Retinal pigment epithelial cell (primary cell): ENCODE measurements at regions not wholly inside any gene's neighbourhood (a gene's known extent, or its start where the extent isn't known, plus 50 kb on each side); places are given as distances from the start of the nearest gene placed in this dataset.

Experiments
- DNase-seq: peaks from one replicate; pipeline ENCODE4 v3.0.0-alpha.2; 2010; ENCODE audit warnings: low read depth
- H3K4me3 ChIP-seq: 2 replicates; pipeline ENCODE4 v1.5.1; 2011; ENCODE audit warnings: mild to moderate bottlenecking, low read length, control low read depth, moderate library complexity
- TF ChIP-seq, protein P1 (sequence below): conservative IDR thresholded peaks from 2 replicates; pipeline ENCODE4 v1.5.1; 2011; ENCODE audit warnings: low read depth, low read length, control low read depth, inconsistent platforms

DNA sequence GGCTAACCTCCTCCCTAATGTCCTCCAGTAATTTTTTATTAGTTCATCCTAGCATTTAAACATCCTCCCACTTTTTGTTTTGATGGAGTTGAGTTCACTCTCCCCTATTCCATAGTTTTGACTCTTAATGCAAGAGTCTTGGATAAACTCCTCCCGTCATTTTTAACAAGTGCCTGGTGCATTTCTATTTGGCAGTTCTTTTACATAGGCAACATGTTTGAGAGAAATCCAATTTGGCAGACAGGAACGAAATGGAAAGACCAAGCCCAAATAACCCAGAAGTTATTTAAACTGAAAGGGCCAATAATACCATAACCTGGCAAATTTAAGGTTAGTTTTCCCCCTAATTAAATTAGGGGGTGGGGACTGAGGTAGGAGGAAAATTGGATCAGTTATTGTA lies 291.5 kb upstream of the MANEA start:
- TF ChIP-seq, protein P1, sequence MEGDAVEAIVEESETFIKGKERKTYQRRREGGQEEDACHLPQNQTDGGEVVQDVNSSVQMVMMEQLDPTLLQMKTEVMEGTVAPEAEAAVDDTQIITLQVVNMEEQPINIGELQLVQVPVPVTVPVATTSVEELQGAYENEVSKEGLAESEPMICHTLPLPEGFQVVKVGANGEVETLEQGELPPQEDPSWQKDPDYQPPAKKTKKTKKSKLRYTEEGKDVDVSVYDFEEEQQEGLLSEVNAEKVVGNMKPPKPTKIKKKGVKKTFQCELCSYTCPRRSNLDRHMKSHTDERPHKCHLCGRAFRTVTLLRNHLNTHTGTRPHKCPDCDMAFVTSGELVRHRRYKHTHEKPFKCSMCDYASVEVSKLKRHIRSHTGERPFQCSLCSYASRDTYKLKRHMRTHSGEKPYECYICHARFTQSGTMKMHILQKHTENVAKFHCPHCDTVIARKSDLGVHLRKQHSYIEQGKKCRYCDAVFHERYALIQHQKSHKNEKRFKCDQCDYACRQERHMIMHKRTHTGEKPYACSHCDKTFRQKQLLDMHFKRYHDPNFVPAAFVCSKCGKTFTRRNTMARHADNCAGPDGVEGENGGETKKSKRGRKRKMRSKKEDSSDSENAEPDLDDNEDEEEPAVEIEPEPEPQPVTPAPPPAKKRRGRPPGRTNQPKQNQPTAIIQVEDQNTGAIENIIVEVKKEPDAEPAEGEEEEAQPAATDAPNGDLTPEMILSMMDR = no peak
- no peak for DNase-seq
- no peak overlapping the region for H3K4me3 ChIP-seq

GRCh38 chr6:95286874-95287273 lies 290.5 kb upstream of the MANEA start:
- no peak for DNase-seq
- no peak overlapping the region for H3K4me3 ChIP-seq
- TF ChIP-seq, protein P1 = no peak

DNA sequence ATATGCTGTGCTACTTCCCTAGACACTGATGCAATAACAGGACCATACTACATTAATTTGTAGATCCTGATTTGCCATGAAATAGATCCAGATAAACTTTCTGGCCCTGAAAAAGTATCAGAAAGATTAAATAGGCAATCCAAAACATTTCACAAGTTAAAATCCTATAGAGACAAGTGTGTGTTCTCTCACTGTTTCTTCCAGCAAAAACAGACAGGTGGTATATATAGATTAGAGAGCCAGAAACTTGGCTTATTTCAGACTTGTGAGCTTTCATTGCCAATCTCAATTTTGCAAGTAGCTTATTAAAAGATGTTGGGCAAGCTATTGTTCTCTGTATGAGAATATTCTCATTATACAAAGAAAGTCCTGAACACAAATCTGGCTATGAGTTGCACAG lies 289.1 kb upstream of the MANEA start:
- TF ChIP-seq, protein P1 = no peak
- H3K4me3 ChIP-seq = no peak overlapping the region
- DNase-seq = no peak

GRCh38 chr6:95292011-95292410 lies 285.3 kb upstream of the MANEA start:
- DNase-seq = peak; percentile 62
- TF ChIP-seq, protein P1 = no peak

DNA sequence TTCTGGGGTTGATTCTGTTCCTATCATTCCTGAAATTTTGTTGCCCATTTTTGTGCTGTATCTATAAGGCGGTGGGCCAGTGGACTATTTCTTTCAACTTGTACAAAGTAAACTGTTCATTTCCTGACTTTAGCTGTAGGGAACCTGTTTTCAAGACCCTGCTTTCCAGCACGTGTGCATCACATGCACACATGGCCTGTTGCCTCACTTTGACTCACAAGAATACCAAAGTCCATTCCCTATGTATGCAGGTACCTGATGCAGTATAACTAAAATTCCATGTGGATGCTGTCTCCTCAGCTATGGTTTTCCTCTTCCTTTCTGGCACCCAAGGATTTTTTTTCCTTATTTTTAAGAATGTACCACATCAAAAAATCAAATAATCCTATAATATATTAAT lies 284.1 kb upstream of the MANEA start:
- no peak overlapping the region for H3K4me3 ChIP-seq
- TF ChIP-seq, protein P1 = no peak
- DNase-seq = no peak

More at GRCh38 chr6:95292011-95292410, 285.3 kb upstream of the MANEA start:
- no peak overlapping the region for H3K4me3 ChIP-seq

DNA sequence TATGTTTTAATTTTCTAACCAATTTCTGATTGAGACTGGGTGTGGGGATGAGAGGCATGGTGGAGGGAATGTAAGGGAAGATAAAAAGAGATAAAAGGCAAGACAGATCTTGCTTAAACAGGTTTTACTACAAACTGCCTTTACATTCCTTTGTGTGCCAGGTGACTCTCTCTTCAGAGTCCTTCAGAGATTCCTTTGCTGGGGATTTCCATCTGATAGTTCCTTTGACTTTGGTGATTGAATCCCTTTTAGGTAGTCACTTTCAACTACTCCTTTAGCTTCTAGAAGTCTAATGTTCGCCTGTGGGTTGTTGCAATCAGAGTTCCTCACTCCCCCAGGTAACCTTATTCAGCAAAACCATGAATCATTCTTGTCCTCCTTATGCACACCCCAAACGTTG lies 283.3 kb upstream of the MANEA start:
- DNase-seq = no peak
- TF ChIP-seq, protein P1 = no peak
- no peak overlapping the region for H3K4me3 ChIP-seq

DNA sequence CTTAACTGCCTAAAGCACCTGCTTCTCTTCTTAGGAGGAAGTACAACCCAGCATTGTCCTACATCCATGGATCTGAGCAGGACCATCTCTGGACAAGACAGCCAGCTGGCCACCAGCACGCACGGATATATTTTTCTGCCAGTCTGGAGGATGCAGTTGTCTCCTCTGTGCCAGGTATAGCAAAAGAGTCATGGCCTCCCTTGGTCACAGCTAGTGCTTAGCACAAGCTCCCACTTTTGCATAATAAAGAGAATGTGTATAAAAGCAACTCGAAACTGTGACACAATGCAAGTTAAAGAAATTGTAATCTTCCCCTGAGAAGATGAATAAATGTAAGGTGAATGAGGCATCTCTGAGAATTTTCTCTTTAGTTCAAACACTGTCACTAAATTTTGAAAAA lies 267.8 kb upstream of the MANEA start:
- H3K4me3 ChIP-seq = no peak overlapping the region
- TF ChIP-seq, protein P1 = no peak
- DNase-seq = no peak
